IMR-90 (cell line): ENCODE measurements at regions not wholly inside any gene's neighbourhood (a gene's known extent, or its start where the extent isn't known, plus 50 kb on each side); places are given as distances from the start of the nearest gene placed in this dataset.

Experiments
- ATAC-seq: fragments of 200-7000 bp; cut with Tn5 transposase; 2 replicates; pipeline ENCODE4 v1.9.1; 2020; ENCODE audit warnings: low read depth, mild to moderate bottlenecking, moderate library complexity
- BruUV-seq: library from RNA; stranded (reverse); fragments of 400-500 nt; replicated peaks from 2 replicates; lab custom pipeline; 2021; lab: Mats Ljungman, UMichigan
- CTCF ChIA-PET: fragments of 300-600 bp; formaldehyde crosslinking; extraction: SDS; loops from one replicate; lab custom pipeline; 2021; ENCODE audit warnings: antibody characterized with exemption; lab: Yijun Ruan, JAX
- POLR2A ChIA-PET: fragments of 300-600 bp; sonication (Branson Sonifier 250); formaldehyde crosslinking; loops from one replicate; lab custom pipeline; 2022; ENCODE audit warnings: antibody characterized with exemption; ENCODE audit not compliant: unreplicated experiment; lab: Charles Lee
- DNase-seq: peaks from one replicate; pipeline ENCODE4 v3.0.0; 2013
- H2AFZ ChIP-seq: replicated peaks from 2 replicates; pipeline ENCODE3; 2013; ENCODE audit warnings: low read length, mild to moderate bottlenecking; ENCODE audit not compliant: poor library complexity
- H2AK5ac ChIP-seq: 2 replicates; pipeline ENCODE4 v1.6.1; 2013; ENCODE audit warnings: low read depth, low read length, inconsistent platforms
- H2AK9ac ChIP-seq: replicated peaks from 2 replicates; pipeline ENCODE3; 2013; ENCODE audit warnings: mild to moderate bottlenecking, low read depth, low read length, moderate library complexity; ENCODE audit not compliant: poor library complexity
- H2BK120ac ChIP-seq: 2 replicates; pipeline ENCODE4 v1.6.1; 2013; ENCODE audit warnings: low read depth, low read length, inconsistent platforms
- H2BK15ac ChIP-seq: 3 replicates; pipeline ENCODE4 v1.6.1; 2013; ENCODE audit warnings: low read depth, low read length, inconsistent platforms
- H2BK20ac ChIP-seq: 2 replicates; pipeline ENCODE4 v1.6.1; 2013; ENCODE audit warnings: low read depth, mild to moderate bottlenecking, inconsistent platforms, low read length, moderate library complexity
- H2BK5ac ChIP-seq: 2 replicates; pipeline ENCODE4 v1.6.1; 2013; ENCODE audit warnings: mild to moderate bottlenecking, low read depth, low read length, inconsistent platforms; ENCODE audit not compliant: poor library complexity, severe bottlenecking
- H3K14ac ChIP-seq: replicated peaks from 2 replicates; pipeline ENCODE4 v1.6.1; 2013; ENCODE audit warnings: low read depth, low read length, inconsistent platforms
- H3K18ac ChIP-seq: 2 replicates; pipeline ENCODE4 v1.6.1; 2013; ENCODE audit warnings: low read depth, low read length, control low read depth
- H3K23ac ChIP-seq: 2 replicates; pipeline ENCODE4 v1.6.1; 2013; ENCODE audit warnings: low read depth, low read length, inconsistent platforms
- H3K27ac ChIP-seq: 2 replicates; pipeline ENCODE4 v1.5.1; 2013; ENCODE audit warnings: mild to moderate bottlenecking, control low read depth, low read length; ENCODE audit not compliant: insufficient read depth
- H3K27me3 ChIP-seq: 2 replicates; pipeline ENCODE4 v1.6.1; 2013; ENCODE audit warnings: low read length; ENCODE audit not compliant: control insufficient read depth, insufficient read depth
- H3K36me3 ChIP-seq: 2 replicates; pipeline ENCODE4 v1.6.1; 2013; ENCODE audit warnings: low read length, mixed read lengths; ENCODE audit not compliant: control insufficient read depth, insufficient read depth
- H3K4ac ChIP-seq: 2 replicates; pipeline ENCODE4 v1.6.1; 2013; ENCODE audit warnings: low read depth, low read length, inconsistent platforms
- H3K4me1 ChIP-seq: 2 replicates; pipeline ENCODE4 v1.6.1; 2013; ENCODE audit warnings: low read length, mixed read lengths; ENCODE audit not compliant: control insufficient read depth, insufficient read depth
- H3K4me2 ChIP-seq: 2 replicates; pipeline ENCODE4 v1.6.1; 2013; ENCODE audit warnings: low read depth, mild to moderate bottlenecking, control low read depth, low read length, moderate library complexity
- H3K4me3 ChIP-seq: 2 replicates; pipeline ENCODE4 v1.5.1; 2013; ENCODE audit warnings: low read depth, mild to moderate bottlenecking, control low read depth, low read length, moderate library complexity; ENCODE audit not compliant: insufficient read depth
- H3K56ac ChIP-seq: 2 replicates; pipeline ENCODE4 v1.6.1; 2013; ENCODE audit warnings: low read length, inconsistent platforms; ENCODE audit not compliant: insufficient read depth; ENCODE audit errors: extremely low read depth
- H3K79me1 ChIP-seq, 2 experiments: 2 replicates each; pipeline ENCODE4 v1.6.1; 2013; ENCODE audit warnings: low read length in 2 of 2, inconsistent platforms in 1 of 2, low read depth in 1 of 2
- H3K9ac ChIP-seq: 2 replicates; pipeline ENCODE4 v1.6.1; 2013; ENCODE audit warnings: low read depth, low read length, control low read depth
- H3K9me1 ChIP-seq: 2 replicates; pipeline ENCODE4 v1.6.1; 2013; ENCODE audit warnings: low read length, inconsistent platforms; ENCODE audit not compliant: insufficient read depth
- H3K9me3 ChIP-seq: 2 replicates; pipeline ENCODE4 v1.6.1; 2013; ENCODE audit warnings: low read length; ENCODE audit not compliant: control insufficient read depth, insufficient read depth
- H4K20me1 ChIP-seq: 2 replicates; pipeline ENCODE4 v1.6.1; 2013; ENCODE audit warnings: low read length, inconsistent platforms; ENCODE audit not compliant: insufficient read depth
- H4K5ac ChIP-seq: 2 replicates; pipeline ENCODE4 v1.6.1; 2013; ENCODE audit warnings: mild to moderate bottlenecking, low read depth, low read length, control low read depth
- H4K8ac ChIP-seq, 2 experiments: 2 replicates each; pipeline ENCODE4 v1.6.1; 2013; ENCODE audit warnings: low read depth in 2 of 2, low read length in 2 of 2, control low read depth in 1 of 2, inconsistent platforms in 1 of 2
- H4K91ac ChIP-seq: 2 replicates; pipeline ENCODE4 v1.6.1; 2013; ENCODE audit warnings: low read depth, low read length, inconsistent platforms; ENCODE audit not compliant: insufficient read depth
- CEBPB ChIP-seq: IDR thresholded peaks from 2 replicates; pipeline ENCODE4 v1.6.1; 2012; ENCODE audit warnings: low read depth, low read length, improper control_type of control experiment
- MAZ ChIP-seq: IDR thresholded peaks from 2 replicates; pipeline ENCODE4 v1.6.1; 2012; ENCODE audit warnings: low read depth, mild to moderate bottlenecking, low read length, improper control_type of control experiment, moderate library complexity, borderline replicate concordance
- WGBS, 2 experiments: methylation state at CpG; one replicate each; pipeline versions ENCODE4 v1.1.5 to v1.1.7; 2013; ENCODE audit warnings: missing lambda C conversion rate in 2 of 2; ENCODE audit not compliant: insufficient read length in 1 of 2; ENCODE audit errors: extremely low coverage in 2 of 2; 5-methylcytosine and 5-hydroxymethylcytosine counted together
- dilution Hi-C: fragments of 300-500 bp; cut with HindIII; formaldehyde crosslinking; loops from one replicate; pipeline ENCODE4 v1.14.3; 2018; ENCODE audit warnings: low sequenced_read_pairs; ENCODE audit not compliant: unreplicated experiment
- in situ Hi-C: fragments of 300-500 bp; cut with MboI; formaldehyde crosslinking; loops from 3 replicates; pipeline ENCODE4 v1.14.3; 2019; ENCODE audit warnings: low sequenced_read_pairs, inconsistent platforms, mixed read lengths
- intact Hi-C: fragments of 100-400 bp; cut with micrococcal nuclease; formaldehyde crosslinking; loops from 2 replicates; pipeline ENCODE4 v1.10.0; 2022

DNA sequence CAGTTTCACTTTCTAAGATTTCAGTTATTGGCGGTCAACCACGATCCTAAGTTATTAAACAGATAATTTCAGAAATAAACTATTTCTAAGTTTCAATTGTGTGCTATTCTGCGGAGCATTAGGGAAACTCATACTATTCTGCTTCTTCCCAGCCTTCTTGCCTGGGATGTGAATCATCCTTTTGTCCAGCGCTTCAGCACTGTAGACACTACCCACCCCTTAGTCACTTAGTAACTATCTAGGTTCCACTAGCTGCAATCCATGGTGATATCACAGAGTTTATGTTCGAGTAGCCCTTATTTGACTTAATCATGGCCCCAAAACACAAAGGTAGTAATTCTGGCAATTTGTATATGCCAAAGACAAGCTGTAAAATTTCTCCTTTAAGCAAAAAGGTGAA is 279.9 kb upstream of the ADAMTS5 start:
- no peak overlapping the region for H2BK120ac ChIP-seq
- H3K56ac ChIP-seq: no peak overlapping the region
- H4K5ac ChIP-seq: no peak overlapping the region
- no TSS peak for BruUV-seq
- H3K4me1 ChIP-seq: peaks cover 2% of the 10 kb centered on the region; the same call in 1 of the 2 replicates
- no peak overlapping the region for H4K91ac ChIP-seq
- ATAC-seq: peak; percentile 70
- H4K8ac ChIP-seq: no peak overlapping the region
- no peaks in the 10 kb centered on the region for H3K36me3 ChIP-seq
- ChIA-PET POLR2A (no interaction called here), CTCF (interaction anchor here (0.7 kb wide), 1 partner anchor 14 kb away, joined by 3 read pairs; no protein-coding TSS in a partner anchor)
- no peak overlapping the region for H3K23ac ChIP-seq
- H3K9me1 ChIP-seq: no peaks in the 10 kb centered on the region
- no peaks in the 10 kb centered on the region for H3K9me3 ChIP-seq
- H2BK5ac ChIP-seq: no peak overlapping the region
- H4K20me1 ChIP-seq: no peaks in the 10 kb centered on the region
- peak; percentile 77 for DNase-seq
- dilution Hi-C loops: no loop called here
- H2AK9ac ChIP-seq: no peak overlapping the region
- H2AFZ ChIP-seq: no peak overlapping the region
- H3K18ac ChIP-seq: no peak overlapping the region
- H2BK15ac ChIP-seq: no peak overlapping the region
- no peak overlapping the region for H2AK5ac ChIP-seq
- H3K27me3 ChIP-seq: no peaks in the 10 kb centered on the region
- H3K27ac ChIP-seq: no peak overlapping the region
- no CpG with 5 or more reads among the region's 5 CpGs for WGBS, 2 experiments
- no peak overlapping the region for H3K9ac ChIP-seq
- no peak overlapping the region for H2BK20ac ChIP-seq
- intact Hi-C loops: no loop called here
- TF ChIP-seq CEBPB: 0 out of 2 replicates have a peak, but pooled peaks have one; percentile 26
- TF ChIP-seq MAZ: no peak
- H3K4ac ChIP-seq: no peak overlapping the region
- in situ Hi-C loops: no loop called here
- H3K79me1 ChIP-seq: no peaks in the 10 kb centered on the region
- H3K4me2 ChIP-seq: no peak overlapping the region
- H3K14ac ChIP-seq: no peak overlapping the region
- no peak overlapping the region for H3K4me3 ChIP-seq
